OCI-LY7 (cell line): ENCODE measurements at regions not wholly inside any gene's neighbourhood (a gene's known extent, or its start where the extent isn't known, plus 50 kb on each side); places are given as distances from the start of the nearest gene placed in this dataset.
"Not testable (repeated sequence)": the region's sequence is repeated elsewhere in the genome, so short reads cannot be mapped to it uniquely, and the experiment has no call there.

Experiments used
- BruUV-seq: library from RNA; stranded (reverse); fragments of 400-500 nt; replicated peaks from 2 replicates; lab custom pipeline; 2021; lab: Mats Ljungman, UMichigan
- CTCF ChIA-PET: fragments of 300-600 bp; sonication (Branson Sonifier 250); formaldehyde crosslinking; loops from one replicate; lab custom pipeline; 2022; ENCODE audit warnings: antibody characterized with exemption; ENCODE audit not compliant: unreplicated experiment; lab: Charles Lee
- POLR2A ChIA-PET: fragments of 300-600 bp; sonication (Branson Sonifier 250); formaldehyde crosslinking; loops from one replicate; lab custom pipeline; 2022; ENCODE audit warnings: antibody characterized with exemption; lab: Charles Lee
- DNase-seq: peaks from one replicate; pipeline ENCODE4 v3.0.0-alpha.2; 2015; ENCODE audit warnings: low spot score
- H2AFZ ChIP-seq: fragments of 200-600 bp; sonication (generic), shearing (Covaris generic); 2 replicates; pipeline ENCODE4 v1.6.1; 2014; ENCODE audit warnings: mild to moderate bottlenecking, antibody characterized with exemption, low read length, moderate library complexity
- H3K27ac ChIP-seq: fragments of 200-600 bp; sonication (generic); 2 replicates; pipeline ENCODE4 v1.5.1; 2014; ENCODE audit warnings: mixed run types, low read depth, mild to moderate bottlenecking, moderate library complexity, low read length, inconsistent platforms; ENCODE audit not compliant: poor library complexity, severe bottlenecking
- H3K36me3 ChIP-seq: fragments of 200-600 bp; sonication (generic); 2 replicates; pipeline ENCODE4 v1.6.1; 2014; ENCODE audit warnings: mild to moderate bottlenecking, antibody characterized with exemption, low read length, moderate library complexity, mixed read lengths; ENCODE audit not compliant: insufficient read depth
- H3K4me1 ChIP-seq: fragments of 200-600 bp; sonication (generic); 2 replicates; pipeline ENCODE4 v1.5.1; 2014; ENCODE audit warnings: mild to moderate bottlenecking, low read length; ENCODE audit not compliant: insufficient read depth, poor library complexity, severe bottlenecking
- H3K4me2 ChIP-seq: fragments of 200-600 bp; sonication (generic); 2 replicates; pipeline ENCODE4 v1.6.1; 2014; ENCODE audit warnings: mild to moderate bottlenecking, low read length
- H3K4me3 ChIP-seq: fragments of 200-600 bp; sonication (generic); 2 replicates; pipeline ENCODE4 v1.5.1; 2014; ENCODE audit warnings: mild to moderate bottlenecking, low read depth, low read length; ENCODE audit not compliant: poor library complexity, severe bottlenecking
- H3K79me2 ChIP-seq: fragments of 200-600 bp; sonication (generic); 2 replicates; pipeline ENCODE4 v1.6.1; 2016; ENCODE audit warnings: low read depth, mild to moderate bottlenecking, low read length, moderate library complexity, mixed read lengths; ENCODE audit not compliant: insufficient read depth
- H3K9me2 ChIP-seq: fragments of 200-600 bp; sonication (generic); 2 replicates; pipeline ENCODE4 v1.6.1; 2016; ENCODE audit warnings: mild to moderate bottlenecking, low read length, mixed read lengths; ENCODE audit not compliant: insufficient read depth
- H3K9me3 ChIP-seq: fragments of 200-600 bp; sonication (generic); 2 replicates; pipeline ENCODE4 v1.6.1; 2014; ENCODE audit warnings: mild to moderate bottlenecking, mixed run types, low read length, mixed read lengths
- H4K20me1 ChIP-seq: fragments of 200-600 bp; sonication (generic); 2 replicates; pipeline ENCODE4 v1.6.1; 2014; ENCODE audit warnings: mild to moderate bottlenecking, antibody characterized with exemption, low read length, moderate library complexity, mixed read lengths; ENCODE audit not compliant: insufficient read depth
- CTCF ChIP-seq: fragments of 200-600 bp; sonication (generic); conservative IDR thresholded peaks from 2 replicates; pipeline ENCODE4 v1.5.1; 2014; ENCODE audit warnings: mild to moderate bottlenecking, antibody characterized with exemption, low read length, moderate library complexity, mixed read lengths
- EZH2phosphoT487 ChIP-seq: fragments of 200-600 bp; sonication (generic); IDR thresholded peaks from 2 replicates; pipeline ENCODE4 v1.6.1; 2018; ENCODE audit warnings: low read depth, borderline replicate concordance, mild to moderate bottlenecking, mixed run types, antibody characterized with exemption, low read length, moderate library complexity, mixed read lengths
- intact Hi-C: fragments of 100-400 bp; cut with micrococcal nuclease; formaldehyde crosslinking; loops from one replicate; pipeline ENCODE4 v1.10.0; 2022; ENCODE audit not compliant: unreplicated experiment

GRCh38 chr14:87380054-87380453 lies 612.9 kb downstream of the GALC start:
- no peak for DNase-seq
- Histone ChIP-seq H3K36me3 (no peaks in the 10 kb centered on the region), H3K4me3 (no peak overlapping the region), H2AFZ (no peak overlapping the region), H3K9me2 (no peaks in the 10 kb centered on the region), H3K4me2 (no peak overlapping the region), H3K27ac (no peak overlapping the region), H4K20me1 (no peaks in the 10 kb centered on the region), H3K9me3 (peaks cover 26% of the 10 kb centered on the region; the same call in 1 of the 2 replicates), H3K4me1 (no peaks in the 10 kb centered on the region), H3K79me2 (no peaks in the 10 kb centered on the region)
- intact Hi-C loops: no loop called here
- POLR2A ChIA-PET: interaction anchor here (0.5 to 0.9 kb wide), 4 partner anchors 18 to 47 kb away, joined by 3 to 4 read pairs (median 3); no protein-coding TSS in a partner anchor
- BruUV-seq: no TSS peak
- TF ChIP-seq EZH2phosphoT487 (no peak), CTCF (no peak)
- CTCF ChIA-PET: no interaction called here

DNA sequence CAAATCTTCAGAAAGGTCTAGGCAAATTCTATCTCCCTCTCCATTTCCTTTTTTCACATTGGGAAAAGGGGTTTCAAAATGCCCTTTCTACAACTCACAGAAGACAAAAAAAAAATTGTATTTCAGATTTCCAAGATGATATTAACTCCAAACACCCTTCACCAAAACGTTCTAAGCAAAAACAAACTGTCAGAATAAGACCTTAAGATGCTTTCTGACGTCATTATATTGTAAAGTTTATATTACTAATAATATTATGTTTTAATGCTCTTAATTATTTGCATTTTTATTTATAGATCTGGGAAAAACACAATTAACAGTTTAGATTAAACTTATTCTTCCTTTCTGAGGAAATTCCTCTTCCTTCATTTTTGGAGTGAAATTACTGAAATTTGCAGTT lies 624.2 kb downstream of the GALC start:
- BruUV-seq: no TSS peak
- CTCF ChIA-PET: no interaction called here
- TF ChIP-seq CTCF (no peak), EZH2phosphoT487 (no peak)

GRCh38 chr14:87360246-87360645 lies 632.7 kb downstream of the GALC start:
- H3K4me3 ChIP-seq, BruUV-seq, H2AFZ ChIP-seq, DNase-seq, H3K79me2 ChIP-seq, H3K27ac ChIP-seq, H4K20me1 ChIP-seq, H3K9me2 ChIP-seq, H3K4me2 ChIP-seq, H3K4me1 ChIP-seq, H3K36me3 ChIP-seq, H3K9me3 ChIP-seq, CTCF ChIA-PET, POLR2A ChIA-PET, intact Hi-C loops: not testable (repeated sequence)

More for the DNA sequence above, 624.2 kb downstream of the GALC start:
- Histone ChIP-seq H3K27ac (no peak overlapping the region), H3K4me3 (no peak overlapping the region), H3K79me2 (no peaks in the 10 kb centered on the region), H2AFZ (no peak overlapping the region), H3K4me1 (no peaks in the 10 kb centered on the region), H3K36me3 (no peaks in the 10 kb centered on the region), H4K20me1 (no peaks in the 10 kb centered on the region), H3K9me2 (no peaks in the 10 kb centered on the region; the same call in 1 of the 2 replicates), H3K9me3 (no peaks in the 10 kb centered on the region), H3K4me2 (no peak overlapping the region)
- intact Hi-C loops: no loop called here
- no peak for DNase-seq
- POLR2A ChIA-PET: no interaction called here
